NCI-H748 (cell line): ENCODE measurements at regions not wholly inside any gene's neighbourhood (a gene's known extent, or its start where the extent isn't known, plus 50 kb on each side); places are given as distances from the start of the nearest gene placed in this dataset.
A peak's percentile ranks its signal among the peaks of the same experiment; 100 is the strongest.
"Not testable (repeated sequence)": the region's sequence is repeated elsewhere in the genome, so short reads cannot be mapped to it uniquely, and the experiment has no call there.

Experiments used
- DNase-seq: peaks from one replicate; lab custom pipeline; 2025; ENCODE audit not compliant: unreplicated experiment; lab: John Stamatoyannopoulos, UW

DNA sequence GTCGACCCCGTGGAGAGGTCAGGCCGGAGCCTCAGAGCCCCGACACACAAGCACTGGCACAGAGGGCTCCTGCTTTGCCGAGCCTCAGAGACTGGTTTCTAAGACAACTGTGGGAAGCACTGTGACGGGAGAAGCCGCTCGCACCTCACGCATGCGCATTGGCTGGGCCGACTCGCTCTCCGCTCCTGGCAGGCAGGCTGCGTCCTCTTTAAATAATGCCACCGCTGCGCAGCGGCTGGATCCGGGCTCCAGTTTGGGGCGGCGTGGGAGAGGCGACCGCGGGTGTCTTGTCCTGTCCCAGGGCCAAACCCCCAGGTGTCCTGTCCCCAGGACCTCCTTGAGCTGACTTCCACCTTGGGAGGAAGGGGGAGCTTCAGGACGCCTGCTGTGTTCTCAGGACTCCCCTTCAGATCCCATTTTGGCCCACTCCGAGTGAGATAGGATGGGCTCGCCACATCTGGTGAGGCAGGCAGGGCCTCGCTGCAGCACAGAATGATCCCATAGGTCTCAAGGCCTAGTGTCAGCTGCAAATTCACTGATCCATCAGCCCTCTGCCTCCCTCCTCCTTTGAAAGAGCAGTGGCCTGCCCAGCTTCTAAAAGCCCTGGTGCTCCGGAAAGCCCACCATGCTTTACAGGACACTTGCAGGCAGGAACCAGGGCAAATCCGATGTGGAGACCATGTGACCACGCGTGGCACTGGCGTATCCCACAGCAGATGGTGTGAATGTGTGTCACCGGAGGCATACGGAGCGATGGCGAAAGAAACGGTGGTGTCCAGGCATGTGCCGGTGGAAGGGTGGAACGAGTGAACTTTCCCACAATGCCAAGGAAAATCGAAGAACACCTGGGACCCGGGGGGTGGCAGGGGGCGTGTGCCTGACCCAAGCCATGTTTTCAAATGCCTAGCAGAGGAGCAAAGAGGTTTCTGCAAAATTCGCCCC lies 169.3 kb upstream of the ZNF337 start:
- peak; percentile 89 for DNase-seq

GRCh38 chr20:25864963-25865714 lies 168.5 kb upstream of the ZNF337 start:
- DNase-seq: not testable (repeated sequence)

- DNase-seq: no peak
Measured at GRCh38 chr20:25864326-25864962, 167.8 kb upstream of the ZNF337 start.

- peak; percentile 64 for DNase-seq
Measured at GRCh38 chr20:25863536-25864325, 167.1 kb upstream of the ZNF337 start.

GRCh38 chr20:25862967-25863530 lies 166.4 kb upstream of the ZNF337 start:
- DNase-seq: peak; percentile 93

DNA sequence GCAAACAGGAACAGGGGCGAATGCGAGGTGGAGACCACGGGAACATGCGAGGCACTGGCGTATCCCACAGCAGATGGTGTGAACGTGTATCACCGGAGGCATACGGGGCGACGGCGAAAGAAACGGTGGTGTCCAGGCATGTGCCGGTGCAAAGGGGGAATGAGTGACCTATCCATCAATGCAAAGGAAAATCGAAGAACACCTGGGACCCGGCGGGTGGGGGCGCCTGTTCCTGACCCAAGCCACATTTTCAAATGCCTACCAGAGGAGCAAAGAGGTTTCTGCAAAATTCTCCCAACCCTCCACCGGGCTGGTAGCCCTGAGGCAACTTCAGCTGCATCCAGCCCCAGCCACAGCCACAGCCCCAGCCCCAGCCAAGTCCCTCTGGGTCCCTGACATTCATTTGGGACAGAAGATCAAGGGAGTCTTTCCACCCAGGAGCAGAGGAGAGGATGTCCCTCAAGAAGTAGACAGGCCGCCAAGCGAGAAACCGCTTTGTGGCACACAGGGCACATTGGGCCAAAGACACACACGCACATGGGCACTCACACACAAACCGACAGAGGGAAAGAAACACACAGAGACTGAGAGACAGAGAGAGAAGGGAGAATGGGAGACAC lies 164.0 kb upstream of the ZNF337 start:
- peak; percentile 67 for DNase-seq

- peak; percentile 94 for DNase-seq
Measured at GRCh38 chr20:25859649-25860530, 163.2 kb upstream of the ZNF337 start.

DNA sequence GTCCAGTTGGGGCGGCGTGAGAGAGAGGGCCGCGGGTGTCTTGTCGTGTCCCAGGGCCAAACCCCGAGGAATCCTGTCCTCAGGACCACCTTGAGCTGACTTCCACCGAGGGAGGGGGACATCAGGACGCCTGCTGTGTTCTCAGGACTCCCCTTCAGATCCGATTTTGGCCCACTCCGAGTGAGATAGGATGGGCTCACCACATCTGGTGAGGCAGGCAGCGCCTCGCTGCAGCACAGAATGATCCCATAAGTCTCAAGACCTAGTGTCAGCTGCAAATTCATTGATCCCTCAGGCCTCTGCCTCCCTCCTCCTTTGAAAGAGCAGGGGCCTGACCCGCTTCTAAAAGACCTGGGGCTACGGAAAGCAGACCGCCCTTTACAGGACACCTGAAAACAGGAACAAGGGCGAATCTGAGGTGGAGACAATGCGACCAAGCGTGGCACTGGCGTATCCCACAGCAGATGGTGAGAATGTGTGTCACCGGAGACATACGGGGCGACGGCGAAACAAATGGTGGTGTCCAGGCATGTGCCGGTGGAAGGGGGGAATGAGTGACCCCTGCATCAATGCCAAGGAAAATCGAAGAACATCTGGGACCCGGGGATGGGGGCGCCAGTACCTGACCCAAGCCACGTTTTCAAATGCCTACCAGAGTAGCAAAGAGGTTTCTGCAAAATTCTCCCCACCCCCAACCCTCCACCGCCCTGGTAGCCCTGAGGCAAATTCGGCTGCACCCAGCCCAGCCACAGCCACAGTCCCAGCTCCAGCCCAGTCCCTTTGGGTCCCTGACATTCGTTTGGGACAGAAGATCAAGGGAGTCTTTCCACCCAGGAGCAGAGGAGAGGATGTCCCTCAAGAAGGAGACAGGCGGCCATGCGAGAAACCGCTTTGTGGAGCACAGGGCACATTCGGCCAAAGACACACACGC lies 162.1 kb upstream of the ZNF337 start:
- DNase-seq: peak; percentile 69

DNA sequence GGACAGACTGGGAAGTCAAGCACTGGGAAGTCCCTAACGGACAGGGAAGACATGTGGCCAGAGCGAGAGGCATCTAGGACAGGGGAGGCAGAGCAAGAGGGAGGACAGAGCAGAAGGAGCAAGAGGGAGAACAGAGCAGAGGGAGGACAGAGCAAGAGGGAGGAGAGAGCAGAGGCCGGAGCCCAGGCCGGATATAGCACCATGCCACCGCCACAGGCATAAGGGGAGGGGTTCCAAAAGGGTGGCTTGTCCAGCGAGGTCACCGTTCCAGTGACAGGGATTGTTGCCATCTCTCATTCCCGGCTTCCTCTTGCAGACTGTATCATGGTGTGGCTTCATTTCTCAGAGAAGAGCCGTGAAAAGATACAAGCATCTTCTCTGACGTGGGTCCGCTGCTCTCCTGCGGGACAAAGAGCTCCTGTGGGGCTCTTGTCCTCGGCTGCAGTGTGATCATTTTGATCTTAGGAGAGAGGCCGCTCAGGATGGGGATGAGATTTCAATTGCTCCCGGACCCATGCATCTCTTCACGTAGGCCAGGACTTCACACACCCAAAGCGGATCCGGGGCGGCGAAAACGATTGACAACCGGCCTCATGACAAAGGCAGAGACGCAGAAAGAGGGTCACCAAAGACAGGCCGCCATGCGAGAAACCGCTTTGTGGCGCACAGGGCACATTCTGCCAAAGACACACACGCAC lies 160.6 kb upstream of the ZNF337 start:
- not testable (repeated sequence) for DNase-seq

DNA sequence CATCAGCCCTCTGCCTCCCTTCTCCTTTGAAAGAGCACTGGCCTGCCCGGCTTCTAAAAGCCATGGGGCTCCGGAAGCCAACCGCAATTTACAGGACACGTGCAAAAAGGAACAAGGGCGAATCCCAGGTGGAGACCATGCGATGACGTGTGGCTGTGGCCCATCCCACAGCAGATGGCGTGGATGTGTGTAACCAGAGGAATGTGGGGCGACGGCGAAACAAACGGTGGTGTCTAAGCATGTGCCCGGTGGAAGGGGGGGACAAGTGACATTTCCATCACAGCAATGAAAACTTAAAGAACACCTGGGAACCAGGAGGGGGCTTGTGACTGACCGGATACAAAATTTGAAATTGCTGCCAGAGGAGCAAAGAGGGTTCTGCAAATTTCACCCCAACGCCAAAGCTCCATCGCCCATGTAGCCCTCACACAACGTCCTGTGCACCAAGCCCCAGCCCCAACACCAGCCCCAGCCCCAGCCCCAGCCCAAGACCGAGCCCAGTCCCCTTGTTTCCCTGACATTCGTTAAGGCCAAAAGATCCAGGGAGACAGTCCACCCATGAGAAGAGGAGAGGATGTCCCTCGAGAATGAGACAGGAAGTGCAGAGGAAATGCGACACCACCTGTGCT lies 159.7 kb upstream of the ZNF337 start:
- peak; percentile 31 for DNase-seq

GRCh38 chr20:25855451-25856156 lies 159.0 kb upstream of the ZNF337 start:
- not testable (repeated sequence) for DNase-seq

GRCh38 chr20:25854666-25855065 lies 158.0 kb upstream of the ZNF337 start:
- DNase-seq: not testable (repeated sequence)

- peak; percentile 94 for DNase-seq
Measured at GRCh38 chr20:25853718-25854388, 157.2 kb upstream of the ZNF337 start.

- peak; percentile 57 for DNase-seq
Measured at GRCh38 chr20:25852968-25853717, 156.5 kb upstream of the ZNF337 start.

- not testable (repeated sequence) for DNase-seq
Measured at GRCh38 chr20:25850133-25850532, 153.5 kb upstream of the ZNF337 start.
